HEK293T (cell line): ENCODE measurements at regions not wholly inside any gene's neighbourhood (a gene's known extent, or its start where the extent isn't known, plus 50 kb on each side); places are given as distances from the start of the nearest gene placed in this dataset.

Experiments used
- ARNT ChIP-seq: fragments of 450-650 bp; IDR thresholded peaks from 2 replicates; pipeline ENCODE4 v1.6.1; 2017; ENCODE audit warnings: mild to moderate bottlenecking
- BHLHE40 ChIP-seq: fragments of 450-650 bp; IDR thresholded peaks from 2 replicates; pipeline ENCODE4 v1.6.1; 2016; ENCODE audit warnings: mild to moderate bottlenecking, moderate library complexity, borderline replicate concordance
- CTBP1 ChIP-seq: fragments of 450-650 bp; IDR thresholded peaks from 2 replicates; pipeline ENCODE4 v1.6.1; 2016; ENCODE audit warnings: borderline replicate concordance
- FOXA1 ChIP-seq: fragments of 450-650 bp; IDR thresholded peaks from 2 replicates; pipeline ENCODE4 v1.6.1; 2016; ENCODE audit warnings: mild to moderate bottlenecking
- FOXM1 ChIP-seq: fragments of 450-650 bp; IDR thresholded peaks from 2 replicates; pipeline ENCODE4 v1.6.1; 2017; ENCODE audit warnings: mild to moderate bottlenecking, borderline replicate concordance
- L3MBTL2 ChIP-seq: fragments of 450-650 bp; conservative IDR thresholded peaks from 2 replicates; pipeline ENCODE4 v1.6.1; 2016; ENCODE audit warnings: mild to moderate bottlenecking
- LEF1 ChIP-seq: fragments of 450-650 bp; IDR thresholded peaks from 2 replicates; pipeline ENCODE4 v1.6.1; 2017; ENCODE audit warnings: mild to moderate bottlenecking, borderline replicate concordance
- NFRKB ChIP-seq: fragments of 450-650 bp; IDR thresholded peaks from 2 replicates; pipeline ENCODE4 v1.6.1; 2016; ENCODE audit warnings: mild to moderate bottlenecking, moderate library complexity
- SP1 ChIP-seq: fragments of 450-650 bp; IDR thresholded peaks from 2 replicates; pipeline ENCODE4 v1.6.1; 2017
- SUZ12 ChIP-seq: fragments of 450-650 bp; IDR thresholded peaks from 2 replicates; pipeline ENCODE4 v1.6.1; 2016; ENCODE audit warnings: mild to moderate bottlenecking
- TARDBP ChIP-seq: fragments of 450-650 bp; IDR thresholded peaks from 2 replicates; pipeline ENCODE4 v1.6.1; 2016
- ZNF384 ChIP-seq: fragments of 450-650 bp; IDR thresholded peaks from 2 replicates; pipeline ENCODE4 v1.6.1; 2016
- TF ChIP-seq, protein P1 (sequence below): fragments of 450-650 bp; IDR thresholded peaks from 2 replicates; pipeline ENCODE4 v1.6.1; 2016

DNA sequence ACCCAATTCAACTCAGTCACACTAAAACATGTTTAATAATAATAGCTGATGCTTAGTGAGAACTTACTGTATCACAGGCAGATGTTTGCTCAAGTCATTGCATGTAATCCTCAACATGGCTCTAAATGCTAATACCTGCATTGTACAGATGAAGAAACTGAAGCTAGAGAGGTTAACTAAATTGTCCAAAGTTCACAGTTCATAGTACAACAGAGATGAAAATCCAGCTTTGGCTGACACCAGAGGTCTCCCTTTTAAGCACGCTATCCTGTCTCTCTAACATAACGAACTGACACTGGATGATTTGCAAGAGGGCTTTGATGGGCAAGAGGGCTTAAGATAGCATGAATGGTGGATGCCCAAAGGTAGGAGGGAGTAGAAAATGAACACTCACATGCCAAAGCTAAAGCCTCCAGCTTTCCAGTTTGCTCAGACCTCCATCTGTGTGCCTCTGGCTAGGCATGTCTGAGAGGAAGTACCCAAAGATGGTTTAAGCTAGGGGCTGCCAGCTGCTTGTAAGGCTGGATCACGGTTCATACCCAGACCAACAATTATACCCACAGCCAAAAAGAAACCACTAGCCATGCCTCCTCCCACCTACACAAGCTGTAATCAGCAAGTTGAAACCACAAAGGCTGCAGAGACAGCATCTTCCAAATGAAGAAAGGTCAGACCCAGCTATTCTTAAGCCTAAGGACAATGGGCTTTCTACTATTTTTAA is 196.9 kb upstream of the UBL3 start:
- TF ChIP-seq FOXA1 (no peak), TARDBP (no peak), SP1 (no peak), LEF1 (no peak), FOXM1 (no peak), L3MBTL2 (no peak), BHLHE40 (no peak), ARNT (no peak), CTBP1 (no peak), ZNF384 (no peak), SUZ12 (no peak), NFRKB (no peak)
- TF ChIP-seq, protein P1, sequence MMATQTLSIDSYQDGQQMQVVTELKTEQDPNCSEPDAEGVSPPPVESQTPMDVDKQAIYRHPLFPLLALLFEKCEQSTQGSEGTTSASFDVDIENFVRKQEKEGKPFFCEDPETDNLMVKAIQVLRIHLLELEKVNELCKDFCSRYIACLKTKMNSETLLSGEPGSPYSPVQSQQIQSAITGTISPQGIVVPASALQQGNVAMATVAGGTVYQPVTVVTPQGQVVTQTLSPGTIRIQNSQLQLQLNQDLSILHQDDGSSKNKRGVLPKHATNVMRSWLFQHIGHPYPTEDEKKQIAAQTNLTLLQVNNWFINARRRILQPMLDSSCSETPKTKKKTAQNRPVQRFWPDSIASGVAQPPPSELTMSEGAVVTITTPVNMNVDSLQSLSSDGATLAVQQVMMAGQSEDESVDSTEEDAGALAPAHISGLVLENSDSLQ: no peak
